GM21381 (cell line): ENCODE measurements at regions not wholly inside any gene's neighbourhood (a gene's known extent, or its start where the extent isn't known, plus 50 kb on each side); places are given as distances from the start of the nearest gene placed in this dataset.
"Not testable (repeated sequence)": the region's sequence is repeated elsewhere in the genome, so short reads cannot be mapped to it uniquely, and the experiment has no call there.

Experiments
- ATAC-seq: cut with Tn5 transposase; IDR thresholded peaks from one replicate; pipeline ENCODE4 v1.9.1; 2021; ENCODE audit warnings: mild to moderate bottlenecking, moderate library complexity; ENCODE audit not compliant: unreplicated experiment

DNA sequence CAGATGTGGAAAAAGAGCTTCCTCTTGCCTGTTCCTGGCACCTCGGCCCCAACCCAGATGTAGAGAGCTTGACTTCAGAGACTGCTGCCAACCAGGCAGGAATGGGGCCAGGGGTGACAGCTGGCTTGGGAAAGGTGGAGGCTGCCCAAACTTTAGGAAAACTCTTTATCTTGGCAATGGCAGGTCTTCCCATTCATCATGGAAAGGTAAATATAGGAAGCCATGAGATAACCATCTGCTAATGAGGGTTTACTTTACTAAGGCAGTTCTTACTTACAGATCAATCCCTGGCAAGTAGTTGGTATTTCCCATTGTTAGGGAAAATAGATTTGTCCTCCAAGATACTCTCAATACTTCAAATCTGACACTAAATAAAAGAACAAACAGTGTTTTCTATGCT is 143.1 kb upstream of the NUDT4 start:
- ATAC-seq, result no peak

DNA sequence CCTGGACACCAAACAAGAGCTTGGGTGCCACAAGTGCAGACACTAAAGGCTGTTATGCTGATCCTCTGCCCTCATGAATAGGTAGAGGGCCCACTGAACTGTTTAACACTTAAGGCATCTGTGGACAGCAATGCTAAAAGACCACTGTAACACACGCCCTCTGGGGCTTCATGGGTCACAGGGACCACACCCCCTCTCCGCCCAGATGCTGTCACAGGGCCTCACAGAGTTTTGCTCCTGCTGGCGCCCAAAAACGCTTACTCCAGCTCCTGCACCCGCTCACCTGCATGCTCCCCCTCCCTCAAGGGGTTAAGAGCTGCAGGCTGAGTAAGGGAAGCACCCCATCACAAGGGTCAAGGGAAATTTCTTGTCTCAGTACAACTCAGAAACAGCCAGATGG is 141.8 kb upstream of the NUDT4 start:
- no peak for ATAC-seq

DNA sequence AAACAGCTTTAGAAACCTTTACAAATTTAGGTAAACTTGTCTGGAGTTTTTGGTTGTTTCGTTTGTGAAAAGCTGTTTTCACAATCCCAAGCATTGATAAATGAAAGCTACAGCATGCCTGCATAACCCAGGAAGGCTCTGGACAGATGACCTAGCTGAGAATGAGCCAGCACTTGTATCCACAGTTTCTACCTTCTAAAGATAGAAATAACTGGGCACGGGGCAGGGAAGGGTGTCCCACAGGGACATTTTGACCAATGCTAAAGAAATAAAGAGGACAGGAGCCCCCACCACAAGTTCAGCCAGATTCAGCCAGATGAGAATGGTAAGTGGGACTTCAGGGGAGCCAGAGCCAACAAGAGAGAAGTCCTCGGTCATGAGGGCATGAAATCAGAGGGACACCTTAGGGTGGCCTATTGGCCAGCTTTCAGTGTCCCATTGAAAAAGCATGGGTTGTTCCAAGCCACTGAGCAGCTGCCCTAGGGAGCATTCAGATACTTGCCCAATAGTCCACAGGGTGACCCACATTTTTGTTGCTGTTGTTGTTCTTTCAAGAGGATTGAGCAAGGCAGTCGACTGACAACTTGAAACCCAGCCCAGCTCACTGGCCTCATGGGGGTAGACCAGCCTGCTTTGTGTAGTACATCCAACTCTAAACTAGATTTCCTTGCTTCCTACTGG is 140.3 kb upstream of the NUDT4 start:
- no peak for ATAC-seq

DNA sequence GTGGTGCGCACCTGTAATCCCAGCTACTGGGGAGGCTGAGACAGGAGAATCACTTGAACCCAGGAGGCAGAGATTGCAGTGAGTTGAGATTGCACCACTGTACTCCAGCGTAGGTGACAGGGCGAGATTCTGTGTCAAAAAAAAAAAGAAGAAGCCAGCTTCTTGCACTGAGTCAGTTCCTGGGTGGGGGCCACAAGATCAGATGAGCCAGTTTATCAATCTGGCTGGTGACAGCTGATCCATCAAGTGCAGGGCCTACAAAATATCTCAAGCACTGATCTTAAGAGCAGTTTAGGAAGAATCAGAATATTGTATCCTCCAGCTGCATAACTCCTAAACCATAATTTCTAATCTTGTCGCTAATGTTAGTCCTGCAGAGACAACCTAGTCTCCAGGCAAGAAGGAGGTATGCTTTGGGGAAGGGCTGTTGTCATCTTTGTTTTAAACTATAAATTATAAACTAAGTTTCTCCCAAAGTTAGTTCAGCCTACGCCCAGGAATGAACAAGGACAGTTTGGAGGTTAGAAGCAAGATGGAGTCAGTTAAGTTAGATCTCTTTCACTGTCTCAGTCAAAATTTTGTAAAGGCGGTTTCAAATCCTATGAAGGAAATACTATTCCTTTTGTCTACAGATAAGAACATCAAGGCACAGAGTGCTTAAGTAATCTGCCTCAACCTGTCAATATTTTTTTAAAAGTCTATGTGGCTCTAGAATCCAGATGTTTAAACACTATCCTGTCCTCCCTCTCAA is 139.0 kb upstream of the NUDT4 start:
- not testable (repeated sequence) for ATAC-seq

DNA sequence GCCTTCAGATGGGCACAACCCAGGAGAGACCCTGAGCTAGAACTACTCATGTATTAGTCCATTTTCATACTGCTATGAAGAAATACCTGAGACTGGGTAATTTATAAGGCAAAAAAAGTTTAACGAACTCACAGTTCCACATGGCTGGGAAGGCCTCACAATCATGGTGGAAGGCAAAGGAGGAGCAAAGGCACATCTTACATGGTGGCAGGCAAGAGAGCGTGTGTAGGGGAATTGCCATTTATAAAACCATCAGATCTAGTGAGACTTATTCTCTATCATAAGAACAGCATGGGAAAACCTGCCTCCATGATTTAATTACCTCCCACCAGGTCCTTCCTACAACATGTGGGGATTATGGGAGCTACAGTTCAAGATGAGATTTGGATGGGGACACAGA is 137.9 kb upstream of the NUDT4 start:
- not testable (repeated sequence) for ATAC-seq

DNA sequence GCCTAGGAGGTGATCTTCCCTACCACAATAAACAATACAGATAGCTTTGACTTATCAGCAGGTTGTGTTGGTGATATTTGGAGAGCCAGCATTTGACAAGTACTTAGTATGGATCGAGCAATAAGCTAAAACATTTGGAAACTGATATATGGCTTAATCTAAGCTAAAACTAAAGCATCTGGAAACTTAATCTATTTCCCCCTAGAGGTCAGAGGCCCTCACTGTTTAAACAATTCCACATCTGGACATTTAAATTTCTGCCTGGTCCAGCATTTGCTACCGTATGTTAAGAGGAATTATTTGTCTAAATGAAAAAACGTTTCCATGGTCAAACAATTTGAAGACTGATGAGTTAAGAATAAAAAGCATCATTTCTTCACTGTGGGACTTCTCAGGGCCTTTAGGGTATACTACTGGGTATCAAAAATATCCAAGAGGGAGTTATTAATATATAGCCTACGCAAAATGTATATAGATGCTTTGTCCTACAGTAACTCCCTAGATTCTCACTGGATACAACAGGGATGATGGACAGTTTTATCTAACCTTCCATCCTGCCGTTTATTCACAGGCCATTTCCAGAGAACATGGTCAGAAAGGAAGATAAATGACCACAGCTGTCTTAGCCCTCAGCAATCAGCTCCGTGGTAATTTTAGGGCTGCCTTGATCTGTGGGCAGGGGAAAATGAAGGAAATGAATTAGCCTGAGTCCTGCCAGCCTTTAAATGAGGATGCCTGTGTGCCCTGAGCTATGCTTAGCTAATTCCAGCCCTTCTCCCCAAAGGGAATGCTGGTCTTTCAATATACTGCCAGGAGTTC is 135.4 kb upstream of the NUDT4 start:
- no peak for ATAC-seq

DNA sequence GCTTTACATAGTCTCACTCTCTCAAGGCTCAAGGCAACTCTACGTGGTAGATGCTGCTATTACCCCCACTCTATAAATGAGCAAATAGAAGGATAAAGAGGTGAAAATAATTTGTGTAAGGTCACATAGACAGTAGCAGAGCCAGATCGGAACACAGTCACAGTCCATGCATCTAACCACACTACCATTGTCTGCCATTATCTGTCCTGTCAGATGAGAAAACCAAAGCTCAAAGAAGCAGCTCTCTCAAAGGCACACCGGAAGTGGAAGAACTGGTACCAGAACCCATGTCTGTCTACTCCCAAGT is 134.4 kb upstream of the NUDT4 start:
- ATAC-seq, result no peak

DNA sequence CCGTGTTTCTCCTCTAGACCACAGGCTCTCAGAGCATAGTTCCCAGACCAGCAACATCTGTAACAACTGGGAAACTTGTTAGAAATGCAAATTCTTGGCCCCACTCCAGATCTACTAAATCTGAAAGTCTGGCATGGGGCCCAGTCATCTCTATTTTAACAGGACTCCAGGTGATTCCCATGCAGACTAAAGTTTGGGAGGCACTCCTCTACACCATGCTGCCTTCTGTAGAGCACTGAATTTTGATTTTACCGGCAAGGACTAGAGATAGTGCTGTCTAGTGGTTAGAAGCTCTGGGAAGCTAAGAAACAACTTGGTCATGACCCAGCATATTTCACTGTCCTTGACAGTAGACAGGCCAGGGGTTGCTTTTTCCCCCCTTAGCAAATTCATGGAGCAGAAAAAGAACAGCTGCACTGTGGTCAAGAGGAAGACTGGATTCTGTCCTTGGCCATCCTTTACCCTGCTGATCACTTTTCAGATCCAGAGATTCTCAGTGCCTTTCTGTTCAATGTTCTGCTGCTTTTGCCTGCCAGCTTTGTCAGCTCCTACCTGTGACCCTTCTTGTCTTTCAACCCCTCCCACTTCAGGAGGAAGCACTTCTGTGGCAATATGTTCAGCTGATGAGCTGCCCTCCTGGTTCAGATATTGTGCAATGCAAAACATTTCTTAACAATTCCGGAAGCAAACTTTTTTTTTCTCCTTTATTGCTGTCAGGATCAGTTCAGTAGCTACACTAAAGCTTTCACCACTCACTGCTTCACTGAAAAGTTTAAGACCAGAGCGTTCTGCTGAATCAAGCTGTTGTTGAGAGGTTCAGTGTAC is 133.8 kb upstream of the NUDT4 start:
- no peak for ATAC-seq

DNA sequence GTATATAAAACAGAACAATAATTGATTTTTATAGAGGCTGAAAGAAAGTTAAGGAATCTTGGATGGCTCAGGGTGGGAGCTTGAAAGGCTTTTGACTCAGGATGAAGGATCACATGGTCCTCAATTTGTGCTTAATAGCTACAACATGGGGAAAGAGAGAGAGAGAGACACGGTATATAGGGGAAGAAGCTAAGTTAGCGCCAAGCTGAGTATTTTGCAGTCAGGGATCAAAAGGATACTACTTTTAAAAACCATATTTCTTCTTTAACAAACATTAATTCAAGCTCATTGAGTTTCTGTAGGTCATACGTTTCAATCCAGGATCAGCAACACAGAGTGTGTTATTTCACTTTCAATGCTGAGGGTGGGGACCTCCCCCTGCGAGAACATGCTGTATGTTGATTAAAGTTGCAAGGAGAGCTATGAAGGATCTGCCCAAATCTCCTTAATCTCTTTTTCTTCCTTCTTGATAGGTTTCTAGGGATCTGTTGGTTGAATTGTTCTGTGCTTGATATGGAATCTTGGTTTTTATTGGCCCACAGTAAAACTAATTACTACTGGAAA is 133.1 kb upstream of the NUDT4 start:
- no peak for ATAC-seq

DNA sequence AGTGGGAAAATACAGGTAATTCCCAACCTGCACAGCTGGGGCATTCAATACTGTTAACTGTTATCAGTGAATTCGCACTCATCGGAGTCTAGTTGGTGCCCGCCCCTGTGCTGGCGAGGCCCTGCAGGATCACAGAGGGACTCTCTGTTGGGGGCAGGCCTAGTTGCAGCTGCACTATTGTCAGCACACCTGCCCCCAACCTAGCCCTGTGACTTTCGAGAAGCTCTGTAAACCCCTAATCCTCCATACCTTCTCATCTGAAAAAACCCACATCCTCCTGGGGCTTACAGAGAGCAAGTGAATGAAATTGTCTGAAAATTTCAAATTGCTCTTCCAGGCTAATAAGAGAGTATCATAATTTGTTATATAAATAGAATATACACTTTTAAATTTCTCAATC is 132.2 kb upstream of the NUDT4 start:
- ATAC-seq, result peak; percentile 55

DNA sequence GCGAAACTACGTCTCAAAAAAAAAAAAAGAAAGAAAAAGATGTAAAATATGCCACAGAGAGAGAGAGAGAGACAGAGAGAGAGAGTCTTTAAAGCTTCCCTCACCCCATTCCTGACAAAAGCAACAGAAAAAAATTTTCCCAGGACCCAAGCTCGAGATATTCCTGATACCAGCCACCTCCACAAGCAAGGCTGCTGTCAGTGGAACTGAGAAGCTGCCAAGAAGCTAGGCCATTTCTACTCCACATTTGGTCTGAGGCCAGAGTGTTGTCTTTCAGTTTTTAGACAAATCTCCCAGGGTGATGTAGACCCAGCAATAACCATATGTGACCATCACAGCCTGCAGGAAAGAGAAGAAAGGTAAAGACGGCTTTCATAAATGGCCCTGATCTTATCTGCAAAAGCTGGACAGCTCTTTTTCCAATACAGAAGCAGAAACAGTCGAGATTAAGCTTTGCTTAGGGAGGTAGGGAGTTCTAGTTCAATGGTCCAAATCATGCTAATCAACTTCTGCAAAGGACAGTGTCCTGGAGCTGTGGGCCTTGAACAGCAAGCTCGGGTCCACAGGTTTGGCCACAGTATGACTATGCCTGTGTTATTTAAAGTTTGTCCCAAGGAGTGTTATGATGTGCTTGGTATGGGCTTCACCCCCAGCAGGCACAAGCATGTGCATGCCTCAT is 130.3 kb upstream of the NUDT4 start:
- no peak for ATAC-seq

DNA sequence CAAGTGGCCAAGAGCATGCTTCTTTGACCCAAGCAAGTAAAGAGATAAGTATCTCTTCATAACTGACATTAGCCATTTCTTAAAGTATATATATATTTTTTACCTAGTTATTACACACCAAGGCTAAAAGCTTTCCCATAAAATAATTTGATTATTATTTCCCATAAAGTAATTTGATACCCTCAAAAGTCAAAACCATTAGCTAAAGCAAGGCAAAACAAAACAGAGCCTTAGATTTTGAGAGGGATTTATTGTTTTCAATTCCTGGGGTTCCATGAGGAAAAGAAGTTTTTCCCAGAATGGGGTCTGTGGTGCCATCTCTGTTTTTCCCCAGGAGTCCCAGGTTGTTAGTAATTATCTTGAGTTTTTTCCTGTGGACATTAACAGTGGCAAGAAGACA is 125.5 kb upstream of the NUDT4 start:
- no peak for ATAC-seq

DNA sequence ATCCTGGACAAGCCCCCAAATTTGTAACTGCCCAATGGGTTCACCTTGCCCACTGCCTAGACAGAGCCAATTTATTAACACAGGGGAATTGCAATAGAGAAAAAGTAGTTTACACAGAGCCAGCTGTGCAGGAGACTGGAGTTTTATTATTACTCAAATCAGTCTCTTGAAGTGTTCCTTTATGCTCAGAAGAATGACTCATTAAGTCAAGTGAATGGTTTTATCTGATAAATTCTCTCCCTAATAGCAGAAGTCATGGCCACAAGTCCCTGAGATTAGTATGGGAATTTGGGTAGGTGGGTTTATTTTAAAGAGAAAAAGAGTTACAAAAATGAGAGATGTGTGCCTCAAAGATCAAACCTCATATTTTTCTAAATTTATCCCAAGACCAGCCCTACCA is 122.8 kb upstream of the NUDT4 start:
- no peak for ATAC-seq

DNA sequence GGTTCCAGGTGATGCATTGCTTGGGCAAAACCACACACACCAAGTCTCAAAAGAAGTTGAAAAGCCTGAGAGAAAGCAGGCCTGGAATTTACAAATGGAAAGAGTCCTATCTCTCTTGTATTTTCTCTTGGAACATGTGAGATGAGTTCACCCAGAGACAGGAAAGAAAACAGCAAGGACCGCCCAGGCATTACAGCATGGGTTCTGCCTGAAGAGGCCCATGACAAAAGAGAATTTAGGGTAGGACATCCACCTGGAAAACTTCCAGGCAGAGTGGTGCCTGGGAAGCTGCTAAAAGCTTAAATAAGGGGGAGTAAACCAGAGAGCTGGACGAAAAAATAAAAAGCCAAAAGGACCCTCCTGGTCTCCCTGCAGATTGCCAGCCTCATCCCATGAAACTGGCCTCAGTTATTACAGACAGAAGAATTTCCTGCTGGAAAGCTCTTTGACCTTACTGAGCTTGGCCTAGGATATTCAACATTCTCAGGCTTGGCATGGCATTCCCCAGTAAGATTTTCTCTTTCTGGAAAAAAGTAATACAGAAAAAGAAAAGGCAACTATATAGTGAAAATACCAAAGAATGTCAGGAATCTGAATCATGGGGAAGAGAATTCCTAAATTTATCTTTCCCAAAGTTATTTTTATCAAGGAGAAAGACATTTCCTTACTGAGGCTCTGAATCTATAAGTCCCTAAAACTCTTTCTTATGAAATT is 121.3 kb upstream of the NUDT4 start:
- ATAC-seq, result no peak

DNA sequence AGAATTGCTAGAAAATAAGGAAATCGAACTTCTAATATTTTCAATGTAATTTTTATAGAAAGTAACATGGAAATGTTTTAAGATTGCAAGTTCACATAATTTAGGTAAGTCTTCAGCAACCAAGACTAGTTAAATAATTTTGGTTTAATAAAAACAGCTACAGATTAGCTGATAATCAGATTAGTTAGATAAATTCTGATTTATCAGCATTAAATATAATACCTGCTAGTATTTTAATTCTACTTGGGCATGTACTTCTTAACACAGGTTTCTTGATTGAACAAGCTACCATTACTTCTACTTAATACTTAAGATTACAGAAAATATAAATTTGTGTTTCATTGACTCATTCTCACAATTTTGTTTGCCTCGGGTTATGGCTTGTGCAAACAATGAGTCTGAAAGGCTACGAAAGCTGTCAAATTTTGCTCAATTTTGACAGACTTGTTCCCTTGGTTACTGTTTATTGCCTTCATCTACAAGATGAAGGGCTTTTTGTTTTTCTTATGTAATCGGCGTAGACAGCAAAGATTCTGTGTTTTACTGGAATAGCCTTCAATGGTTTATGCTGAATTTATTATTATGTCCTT is 116.1 kb upstream of the NUDT4 start:
- ATAC-seq, result no peak

DNA sequence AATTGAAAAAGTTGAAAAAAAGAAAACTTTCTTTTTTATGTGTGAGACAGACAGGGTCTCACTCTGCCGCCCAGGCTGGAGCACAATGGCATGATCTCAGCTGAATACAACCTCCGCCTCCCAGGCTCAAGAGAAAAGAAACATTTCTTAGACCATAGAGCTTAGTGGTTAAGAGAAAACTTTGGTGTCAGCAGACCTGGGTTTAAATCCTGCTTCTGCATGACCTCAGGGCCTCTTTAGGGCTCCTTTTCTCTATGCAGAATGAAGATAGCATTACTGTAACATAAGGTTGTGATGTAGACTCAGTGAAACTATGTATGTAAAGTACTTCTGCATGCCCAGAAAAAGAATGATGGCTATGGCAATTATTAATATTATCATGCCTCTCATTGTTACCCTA is 104.7 kb upstream of the NUDT4 start:
- ATAC-seq, result no peak

DNA sequence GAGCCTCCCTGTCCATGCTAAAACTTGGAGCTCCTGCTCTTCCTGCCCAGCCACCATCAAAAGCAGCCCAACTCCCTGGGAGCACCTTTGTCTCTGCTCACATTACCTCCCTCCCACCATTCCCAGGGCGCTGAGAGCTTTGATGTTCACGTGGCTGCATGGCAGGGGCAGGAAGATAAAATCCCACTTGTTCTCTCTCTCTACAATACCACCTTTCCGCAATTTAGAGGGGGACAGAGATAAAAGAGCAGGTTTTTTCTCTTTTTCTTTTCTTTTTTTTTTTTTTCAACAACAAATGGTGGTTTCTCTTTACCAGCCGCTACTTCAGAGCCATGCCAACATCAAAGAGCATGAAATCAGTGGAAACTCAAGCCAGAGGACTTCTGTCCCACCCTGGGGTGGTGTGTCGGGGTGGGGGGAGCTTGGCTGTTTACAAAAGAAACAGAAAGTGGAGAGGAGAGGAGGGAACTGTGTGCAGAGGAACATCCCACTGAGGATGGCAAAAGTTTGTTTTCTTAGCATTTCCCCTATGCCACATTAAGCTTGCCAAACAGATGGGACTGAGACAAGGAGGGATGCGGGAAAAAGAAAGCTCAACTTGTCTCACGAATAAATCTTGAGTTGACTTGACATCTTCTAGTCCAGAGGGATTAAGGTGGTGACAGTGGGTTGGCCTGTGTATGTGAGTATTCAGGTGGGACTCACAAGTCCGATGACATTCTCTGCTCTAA is 103.7 kb upstream of the NUDT4 start:
- ATAC-seq, result no peak

DNA sequence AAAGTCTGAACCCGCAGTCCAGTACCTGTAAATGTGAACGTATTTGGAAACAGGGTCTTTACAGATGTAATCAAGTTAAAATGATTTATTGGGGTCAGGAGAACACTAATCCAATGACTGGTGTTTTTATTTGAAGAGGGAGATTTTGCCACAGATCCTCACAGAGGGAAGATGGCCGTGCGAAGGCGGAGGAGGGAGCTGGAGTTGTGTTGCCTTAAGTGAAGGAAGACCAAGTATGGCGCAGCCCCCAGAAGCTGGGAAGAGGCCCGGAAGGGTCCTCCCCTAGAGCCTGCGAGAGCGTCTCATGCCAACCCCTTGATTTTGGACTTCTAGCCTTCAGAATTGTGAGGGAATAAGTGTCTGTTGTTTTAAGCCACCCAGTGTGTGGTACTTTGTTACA is 102.8 kb upstream of the NUDT4 start:
- no peak for ATAC-seq

DNA sequence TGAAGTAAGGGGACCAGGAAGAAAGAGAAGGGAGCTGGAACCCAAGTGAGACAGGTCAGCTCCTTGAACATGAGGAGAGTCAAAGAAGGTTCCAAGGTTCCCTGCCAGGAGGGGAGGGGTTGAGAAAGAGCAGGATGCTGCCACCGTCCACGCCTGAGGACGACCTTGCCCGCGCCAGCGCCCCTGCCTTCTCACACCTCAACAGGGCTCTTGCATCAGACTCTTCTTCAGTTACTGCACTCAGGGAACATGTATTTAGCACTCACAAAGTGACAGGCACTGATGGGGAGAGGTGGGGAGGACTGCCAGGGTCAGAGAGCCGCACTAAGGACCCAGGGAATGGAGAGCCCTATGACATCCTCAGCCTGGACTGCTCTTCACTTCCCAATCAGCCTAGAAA is 102.1 kb upstream of the NUDT4 start:
- no peak for ATAC-seq
